GM21619 (cell line): ENCODE measurements at regions not wholly inside any gene's neighbourhood (a gene's known extent, or its start where the extent isn't known, plus 50 kb on each side); places are given as distances from the start of the nearest gene placed in this dataset.

Experiments
- ATAC-seq: cut with Tn5 transposase; IDR thresholded peaks from one replicate; pipeline ENCODE4 v1.9.1; 2021; ENCODE audit not compliant: unreplicated experiment

DNA sequence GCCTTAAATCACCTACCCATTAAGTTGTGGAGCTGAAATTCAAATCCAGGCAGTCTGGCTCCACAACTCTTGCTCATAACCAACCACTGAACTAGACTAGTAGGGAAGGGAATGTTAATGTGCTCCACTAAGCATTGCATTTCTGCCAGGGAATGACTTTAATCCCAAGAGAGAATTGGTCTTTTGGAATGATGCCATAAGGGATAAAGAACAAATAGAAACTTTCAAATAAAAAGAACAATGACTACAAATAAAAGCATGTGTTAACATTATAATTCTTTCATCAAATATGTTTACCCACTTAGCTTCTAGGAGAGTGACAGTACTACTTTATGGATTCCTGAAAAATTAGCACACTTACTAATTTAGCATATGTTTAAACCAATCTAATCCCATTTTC, 905.9 kb downstream of the CENPC start:
- no peak for ATAC-seq

- no peak for ATAC-seq
Measured at GRCh38 chr4:66636349-66636748, 909.0 kb downstream of the CENPC start.

GRCh38 chr4:66633477-66633876, 911.8 kb downstream of the CENPC start:
- no peak for ATAC-seq

DNA sequence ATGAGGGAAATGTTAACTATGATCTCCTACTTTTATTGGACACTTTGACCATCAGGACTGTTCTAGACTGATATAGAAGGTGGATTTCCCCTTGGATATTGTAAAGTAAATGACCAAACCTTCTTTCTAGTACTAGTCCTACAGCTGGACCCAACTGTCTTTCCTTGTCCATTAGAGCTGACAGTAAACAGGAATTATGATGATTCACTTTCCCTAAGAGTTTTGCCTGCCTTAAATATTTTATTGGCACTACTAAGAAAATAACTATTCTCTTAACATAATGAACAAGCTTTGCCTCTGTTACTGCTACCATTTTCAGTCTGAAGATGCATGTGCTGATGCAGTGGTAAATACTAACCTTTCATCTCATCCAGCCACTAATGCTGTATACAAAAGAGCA, 915.4 kb downstream of the CENPC start:
- no peak for ATAC-seq

- ATAC-seq, result no peak
Measured at GRCh38 chr4:66628146-66628545, 917.2 kb downstream of the CENPC start.

DNA sequence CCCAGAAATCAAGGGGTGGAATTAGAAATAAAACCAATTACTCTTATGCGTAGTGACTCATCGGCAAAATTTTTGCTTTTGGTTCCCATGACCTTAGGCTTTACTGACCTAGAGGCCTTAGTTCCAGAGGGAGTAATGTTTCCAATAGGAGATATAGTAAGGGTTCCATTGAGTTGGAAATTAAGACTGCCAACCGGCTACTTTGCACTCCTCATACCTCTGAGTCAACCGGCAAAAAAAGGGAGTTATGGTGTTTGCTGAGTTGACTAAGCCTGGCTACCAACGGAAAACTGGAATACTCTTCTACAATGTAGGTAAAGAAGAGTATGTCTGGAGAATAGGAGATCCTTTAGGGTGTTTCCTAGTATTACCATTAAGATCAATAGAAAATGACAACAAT, 919.8 kb downstream of the CENPC start:
- no peak for ATAC-seq

DNA sequence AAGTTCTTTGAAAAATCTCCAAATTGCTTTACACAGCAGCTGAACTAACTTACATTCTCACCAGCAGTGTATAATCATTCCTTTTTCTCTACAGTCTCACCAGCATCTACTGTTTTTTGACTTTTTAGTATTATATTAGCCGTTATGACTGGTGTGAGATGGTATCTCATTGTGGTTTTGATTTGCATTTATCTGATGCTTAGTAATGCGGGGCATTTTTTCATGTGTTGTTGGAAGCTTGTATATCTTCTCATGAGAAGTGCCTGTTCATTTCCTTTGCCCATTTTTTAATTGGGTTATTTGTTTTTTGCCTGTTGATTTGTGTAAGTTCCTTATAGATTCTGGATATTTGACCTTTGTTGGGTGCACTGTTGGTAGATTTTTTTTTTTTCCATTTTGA, 931.7 kb downstream of the CENPC start:
- no peak for ATAC-seq

GRCh38 chr4:66609014-66609413, 936.3 kb downstream of the CENPC start:
- ATAC-seq, result no peak

DNA sequence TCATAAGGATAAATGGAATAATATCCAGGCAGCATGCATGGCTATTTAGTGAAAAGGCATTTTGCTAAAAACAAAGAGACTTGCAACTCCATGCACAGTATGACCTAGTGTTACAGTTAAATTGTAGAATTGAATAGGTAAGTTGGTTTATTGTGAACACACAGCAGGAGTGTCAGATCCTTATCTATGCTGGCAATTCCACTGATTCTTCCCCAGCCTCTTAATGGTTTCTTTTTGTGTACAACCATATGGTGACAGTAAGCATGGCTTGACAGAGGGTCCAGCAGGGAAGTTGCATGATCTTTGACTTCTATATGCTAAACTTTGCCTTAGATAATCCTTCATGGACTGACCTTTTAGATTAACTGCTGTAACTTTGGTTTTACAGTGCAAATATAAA, 936.6 kb upstream of the EPHA5 start:
- no peak for ATAC-seq

GRCh38 chr4:66606215-66606614, 935.9 kb upstream of the EPHA5 start:
- ATAC-seq, result no peak

DNA sequence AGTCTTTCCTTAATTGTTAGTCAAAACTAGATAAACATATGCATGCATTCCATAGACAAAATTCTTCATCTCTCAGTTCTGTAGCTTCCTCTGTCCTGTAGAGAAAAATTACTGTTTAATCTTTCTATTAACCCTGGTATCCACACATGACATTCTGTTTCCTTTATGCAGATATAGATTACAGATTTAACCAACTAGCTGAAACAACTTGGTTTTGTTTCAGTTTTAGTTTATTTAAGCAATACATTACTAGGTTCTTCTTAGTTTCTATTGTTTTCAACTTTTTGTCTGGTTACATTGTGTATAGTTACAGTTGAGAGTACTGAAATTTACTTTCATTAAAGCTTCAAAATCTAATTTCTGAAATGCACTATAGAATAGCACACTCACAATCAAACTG, 933.9 kb upstream of the EPHA5 start:
- ATAC-seq, result no peak

GRCh38 chr4:66602622-66603021, 932.3 kb upstream of the EPHA5 start:
- no peak for ATAC-seq

GRCh38 chr4:66591968-66592367, 921.7 kb upstream of the EPHA5 start:
- no peak for ATAC-seq

DNA sequence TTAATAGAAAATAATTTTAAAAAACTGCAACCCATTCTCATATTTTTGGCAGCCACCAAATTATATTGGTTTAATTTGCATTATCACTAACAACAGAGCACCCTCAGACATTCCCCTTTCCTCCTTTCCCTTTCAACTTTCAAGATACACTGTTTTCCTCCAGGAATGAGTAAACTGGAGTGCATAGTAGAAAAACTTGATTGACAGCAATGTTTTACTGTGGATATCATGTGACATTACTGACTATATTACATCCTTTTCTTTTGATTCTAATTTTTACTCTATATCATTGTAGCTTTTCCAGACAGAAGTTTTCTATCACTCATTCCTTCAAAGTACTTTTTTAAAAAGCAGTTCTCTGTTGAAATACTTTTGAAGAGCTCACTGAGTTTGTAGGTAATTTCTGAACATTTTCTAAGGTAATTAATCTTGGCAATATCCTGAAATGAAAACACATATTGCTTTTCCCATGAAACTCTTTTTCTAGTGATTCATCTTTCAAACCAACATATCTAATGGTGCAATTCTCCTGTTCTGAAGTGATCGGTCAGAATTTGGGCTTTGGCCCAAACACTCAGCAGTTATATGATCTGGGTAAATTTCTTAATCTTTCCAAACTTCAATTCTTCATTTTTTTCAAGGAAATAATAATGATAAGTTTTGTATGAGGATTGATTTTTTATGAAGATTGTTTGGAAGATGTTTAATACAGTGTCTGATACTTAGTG, 920.4 kb upstream of the EPHA5 start:
- no peak for ATAC-seq

DNA sequence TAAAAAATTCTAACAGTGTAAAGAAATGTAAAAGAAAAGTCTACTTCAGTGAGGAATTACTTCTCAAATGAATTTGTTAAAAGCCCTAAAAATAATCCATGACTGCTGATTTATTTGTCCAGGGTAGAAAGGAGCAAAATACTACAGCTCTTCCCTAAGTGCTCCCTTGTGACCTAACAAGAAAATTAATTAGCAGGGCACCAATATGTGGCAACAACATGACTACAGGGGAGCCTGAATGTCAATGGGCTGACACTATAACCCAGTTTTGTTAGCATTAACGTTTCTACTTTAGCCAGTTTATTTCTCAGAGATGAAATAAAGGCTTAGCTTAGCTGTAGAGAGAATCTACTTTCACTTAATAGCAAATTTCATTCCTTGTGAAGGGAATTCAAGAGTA, 918.9 kb upstream of the EPHA5 start:
- ATAC-seq, result no peak

DNA sequence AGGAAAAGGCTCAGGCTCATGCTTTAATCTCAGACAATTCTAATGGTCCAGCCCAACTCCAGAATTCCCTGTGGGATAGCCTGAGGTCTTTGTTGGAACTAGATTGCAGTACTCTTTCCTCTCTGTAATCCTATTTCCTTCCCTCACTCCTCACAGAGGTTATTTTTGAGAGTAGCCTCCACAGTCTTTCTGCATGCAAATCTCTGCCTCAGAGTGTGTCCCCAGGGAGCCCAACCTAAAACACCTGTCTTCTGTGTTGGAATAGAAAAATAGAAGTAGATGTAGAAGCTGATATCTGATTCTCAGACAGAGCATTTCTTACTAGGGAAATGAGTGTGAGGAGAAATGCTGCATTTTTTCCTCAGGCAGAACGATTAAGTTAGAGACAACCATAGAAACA, 915.5 kb upstream of the EPHA5 start:
- ATAC-seq, result no peak

GRCh38 chr4:66577922-66578321, 907.6 kb upstream of the EPHA5 start:
- no peak for ATAC-seq

DNA sequence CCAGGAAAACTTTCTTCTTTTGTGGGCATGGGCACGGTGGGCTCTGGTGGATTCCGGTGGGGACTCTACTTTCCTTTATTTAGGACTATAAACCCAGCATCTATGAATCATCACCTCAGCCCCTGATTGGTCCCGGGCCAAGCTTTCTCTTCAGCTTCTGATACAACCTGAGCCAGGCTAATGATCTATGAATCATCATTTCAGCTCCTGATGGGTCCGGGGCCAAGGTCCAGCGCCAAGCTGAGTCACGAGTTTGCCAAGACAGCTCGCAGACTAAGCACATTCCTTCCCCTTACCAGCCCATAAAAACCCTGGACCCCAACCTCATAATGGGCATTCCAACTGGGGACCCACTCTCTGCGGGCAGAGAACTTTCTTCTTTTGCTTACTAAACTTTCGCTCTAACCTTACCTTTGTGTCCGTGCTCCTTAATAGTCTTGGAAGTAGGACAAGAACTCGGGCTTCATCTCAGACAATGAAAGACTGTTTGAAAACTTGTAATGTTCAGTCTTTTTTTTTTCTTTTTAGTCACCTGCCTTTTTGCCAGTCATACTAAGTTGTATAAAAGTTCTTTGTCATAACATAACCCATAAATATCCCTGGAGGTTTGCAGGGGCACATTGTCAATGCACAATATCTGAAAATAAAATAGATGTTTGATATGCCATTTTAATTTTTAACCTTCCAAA, 904.9 kb upstream of the EPHA5 start:
- ATAC-seq, result no peak

GRCh38 chr4:66574145-66574978, 904.1 kb upstream of the EPHA5 start:
- ATAC-seq, result no peak

GRCh38 chr4:66572949-66573348, 902.7 kb upstream of the EPHA5 start:
- ATAC-seq, result no peak

DNA sequence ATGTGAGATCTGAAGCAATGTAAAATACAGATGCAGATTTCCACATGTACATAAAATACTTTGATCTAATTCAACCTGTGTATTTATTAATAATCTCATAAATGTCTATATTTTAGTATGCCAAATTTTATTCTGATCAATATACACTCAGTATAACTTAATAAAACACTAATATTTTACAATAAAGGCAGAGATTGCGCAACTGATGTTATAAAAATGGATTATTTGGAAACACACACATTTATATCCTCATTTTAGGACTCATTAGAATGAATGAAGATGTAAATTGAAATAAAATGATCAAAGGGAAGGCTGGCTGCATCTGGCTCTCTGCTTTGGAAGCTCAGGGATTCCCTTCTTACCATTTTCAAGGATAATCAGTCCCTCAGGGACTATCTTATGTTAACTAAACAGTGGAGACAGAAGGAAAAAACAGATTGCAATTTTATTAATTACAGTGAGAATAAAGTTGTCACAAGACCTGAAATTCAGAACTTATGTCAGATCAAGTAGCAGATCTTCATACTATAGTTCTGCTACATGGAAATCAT, 900.9 kb upstream of the EPHA5 start:
- no peak for ATAC-seq

DNA sequence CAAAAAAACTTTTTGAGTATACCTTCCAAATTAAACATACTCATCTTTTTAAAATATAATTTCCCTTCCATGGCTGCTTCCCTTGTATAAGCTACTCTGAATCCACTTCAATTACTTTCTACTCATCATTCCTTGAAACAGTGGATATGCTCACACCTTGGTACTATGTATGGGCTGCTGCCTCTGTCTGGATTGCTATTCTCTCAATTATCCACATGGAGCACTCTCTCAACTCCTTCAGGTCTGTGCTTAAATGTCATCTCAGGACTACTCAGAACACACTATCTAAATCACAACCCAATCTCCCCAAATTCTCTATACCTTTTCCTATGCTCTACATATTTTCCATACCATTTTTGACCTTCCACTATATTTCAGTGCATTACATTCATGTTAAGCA, 898.9 kb upstream of the EPHA5 start:
- ATAC-seq, result no peak
